Mesothelial cell of epicardium (in vitro differentiated cells): ENCODE measurements at regions not wholly inside any gene's neighbourhood (a gene's known extent, or its start where the extent isn't known, plus 50 kb on each side); places are given as distances from the start of the nearest gene placed in this dataset.

ENCODE experiments used
- DNase-seq, 2 experiments: peaks; one replicate each; pipeline ENCODE4 v3.0.0; 2021; ENCODE audit warnings: low spot score in 2 of 2; ENCODE audit not compliant: unreplicated experiment in 2 of 2
- H3K27ac Mint-ChIP-seq: 2 replicates; pipeline ENCODE4 v1.8.0; 2021; ENCODE audit warnings: mixed read lengths
- H3K27me3 Mint-ChIP-seq: 2 replicates; pipeline ENCODE4 v1.8.0; 2021; ENCODE audit warnings: low read depth, mixed read lengths
- H3K36me3 Mint-ChIP-seq: 2 replicates; pipeline ENCODE4 v1.8.0; 2021; ENCODE audit warnings: mixed read lengths
- H3K4me1 Mint-ChIP-seq: 2 replicates; pipeline ENCODE4 v1.8.0; 2021; ENCODE audit warnings: mixed read lengths
- H3K4me3 Mint-ChIP-seq: 2 replicates; pipeline ENCODE4 v1.8.0; 2021; ENCODE audit warnings: mild to moderate bottlenecking, moderate library complexity, mixed read lengths
- H3K9me3 Mint-ChIP-seq: 2 replicates; pipeline ENCODE4 v1.8.0; 2021; ENCODE audit warnings: mixed read lengths
- TF ChIP-seq, protein P1 (sequence below): fragments of 200-600 bp; sonication (generic); IDR thresholded peaks from one replicate; pipeline ENCODE4 v1.5.0; 2021; ENCODE audit warnings: antibody characterized with exemption; ENCODE audit not compliant: unreplicated experiment

DNA sequence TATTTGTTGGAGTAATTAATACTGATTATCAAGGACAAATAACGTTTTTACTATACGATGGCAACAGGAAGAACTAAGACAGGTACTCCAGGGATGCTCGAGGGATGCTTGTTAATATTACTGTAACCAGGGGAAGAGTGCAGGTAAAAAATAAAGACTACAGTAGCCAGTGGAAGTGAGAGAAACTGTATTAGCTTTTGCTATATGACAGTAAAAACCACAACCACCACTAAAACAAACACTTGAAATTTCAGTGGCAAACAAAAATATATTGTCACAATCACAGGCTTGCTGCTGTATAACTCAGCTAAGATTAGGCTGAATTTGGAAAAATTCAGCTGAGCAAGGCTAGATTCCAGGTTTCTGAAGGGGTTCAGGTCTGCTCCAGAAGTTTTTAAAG lies 812.6 kb upstream of the ADGRL4 start:
- no peaks in the 10 kb centered on the region for H3K27me3 Mint-ChIP-seq
- DNase-seq, result no peak
- H3K4me3 Mint-ChIP-seq, result no peak overlapping the region
- peaks cover 5% of the 10 kb centered on the region for H3K9me3 Mint-ChIP-seq
- TF ChIP-seq, protein P1, sequence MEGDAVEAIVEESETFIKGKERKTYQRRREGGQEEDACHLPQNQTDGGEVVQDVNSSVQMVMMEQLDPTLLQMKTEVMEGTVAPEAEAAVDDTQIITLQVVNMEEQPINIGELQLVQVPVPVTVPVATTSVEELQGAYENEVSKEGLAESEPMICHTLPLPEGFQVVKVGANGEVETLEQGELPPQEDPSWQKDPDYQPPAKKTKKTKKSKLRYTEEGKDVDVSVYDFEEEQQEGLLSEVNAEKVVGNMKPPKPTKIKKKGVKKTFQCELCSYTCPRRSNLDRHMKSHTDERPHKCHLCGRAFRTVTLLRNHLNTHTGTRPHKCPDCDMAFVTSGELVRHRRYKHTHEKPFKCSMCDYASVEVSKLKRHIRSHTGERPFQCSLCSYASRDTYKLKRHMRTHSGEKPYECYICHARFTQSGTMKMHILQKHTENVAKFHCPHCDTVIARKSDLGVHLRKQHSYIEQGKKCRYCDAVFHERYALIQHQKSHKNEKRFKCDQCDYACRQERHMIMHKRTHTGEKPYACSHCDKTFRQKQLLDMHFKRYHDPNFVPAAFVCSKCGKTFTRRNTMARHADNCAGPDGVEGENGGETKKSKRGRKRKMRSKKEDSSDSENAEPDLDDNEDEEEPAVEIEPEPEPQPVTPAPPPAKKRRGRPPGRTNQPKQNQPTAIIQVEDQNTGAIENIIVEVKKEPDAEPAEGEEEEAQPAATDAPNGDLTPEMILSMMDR, result no peak
- H3K27ac Mint-ChIP-seq, result no peak overlapping the region
- no peaks in the 10 kb centered on the region for H3K36me3 Mint-ChIP-seq
- H3K4me1 Mint-ChIP-seq, result no peaks in the 10 kb centered on the region

DNA sequence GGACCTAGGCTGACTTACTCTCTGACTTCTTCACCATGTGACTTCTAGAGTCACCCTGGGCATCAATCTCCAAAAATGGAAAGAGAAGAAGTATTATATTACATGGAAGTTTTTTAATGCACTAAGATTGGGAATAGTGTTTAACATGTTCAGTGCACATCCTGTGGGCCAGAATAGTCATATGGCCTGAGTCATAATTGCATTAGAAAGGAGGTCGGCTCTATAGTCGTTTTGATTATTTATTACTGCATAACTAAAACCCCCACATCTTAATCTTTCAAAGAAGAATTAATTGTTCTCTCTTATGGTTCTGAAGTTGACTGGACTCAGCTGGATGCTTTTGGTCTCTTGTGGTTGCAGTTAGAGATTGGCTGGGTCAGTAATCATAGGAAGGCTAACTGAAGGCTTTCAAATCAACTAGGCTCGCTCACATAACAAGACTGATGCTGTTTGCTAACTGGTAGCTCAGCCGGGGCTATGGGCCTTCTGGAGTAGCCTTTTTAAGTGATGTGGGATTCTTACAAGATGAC lies 810.6 kb upstream of the ADGRL4 start:
- H3K36me3 Mint-ChIP-seq, result no peaks in the 10 kb centered on the region
- TF ChIP-seq, protein P1, result no peak
- H3K9me3 Mint-ChIP-seq, result peaks cover 5% of the 10 kb centered on the region
- no peak for DNase-seq
- no peak overlapping the region for H3K4me3 Mint-ChIP-seq
- H3K4me1 Mint-ChIP-seq, result no peaks in the 10 kb centered on the region
- H3K27me3 Mint-ChIP-seq, result no peaks in the 10 kb centered on the region
- H3K27ac Mint-ChIP-seq, result no peak overlapping the region

DNA sequence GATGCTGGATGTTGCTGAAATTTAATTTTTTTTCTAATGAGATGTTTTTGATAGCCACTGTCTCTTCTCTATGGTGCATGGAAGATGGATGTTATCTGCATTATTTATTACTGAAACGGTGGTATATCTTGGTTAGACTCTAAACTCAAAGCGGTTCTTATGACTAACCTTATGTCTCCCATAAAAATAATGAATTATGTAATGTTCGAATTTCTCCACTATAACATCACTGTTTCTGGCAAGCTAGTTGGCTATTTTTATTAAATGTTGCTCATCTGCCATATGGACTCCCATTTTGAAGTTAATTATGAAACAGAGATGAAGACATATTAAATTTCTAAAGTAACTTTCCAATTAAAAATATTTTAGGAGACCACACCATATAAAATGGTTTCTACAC lies 808.6 kb upstream of the ADGRL4 start:
- Mint-ChIP-seq H3K9me3 (no peaks in the 10 kb centered on the region), H3K4me3 (no peak overlapping the region), H3K27ac (no peak overlapping the region), H3K4me1 (peaks cover 6% of the 10 kb centered on the region), H3K36me3 (no peaks in the 10 kb centered on the region), H3K27me3 (no peaks in the 10 kb centered on the region)
- DNase-seq, result no peak
- TF ChIP-seq, protein P1, result no peak

DNA sequence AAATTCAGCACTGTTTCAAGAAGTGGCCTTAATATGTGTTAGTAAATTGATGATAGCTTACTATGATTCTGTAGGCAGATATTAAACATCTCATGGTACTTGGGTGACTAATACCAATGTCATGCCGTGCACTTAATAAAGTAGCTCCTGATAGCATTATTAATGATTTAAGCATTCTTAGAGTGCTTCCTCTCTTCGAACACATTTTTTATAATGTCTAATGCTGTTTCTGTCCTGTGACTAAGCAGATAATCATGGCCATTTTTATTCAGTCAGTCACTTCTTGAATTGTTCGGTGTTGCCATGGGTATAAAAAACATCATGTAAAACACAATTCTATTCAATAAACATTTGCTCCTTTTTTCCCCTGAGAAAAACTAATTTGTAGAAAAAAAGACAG lies 804.6 kb upstream of the ADGRL4 start:
- Mint-ChIP-seq H3K27ac (peak overlapping the region; percentile 3), H3K9me3 (peaks cover 9% of the 10 kb centered on the region), H3K4me1 (peaks cover 11% of the 10 kb centered on the region), H3K27me3 (no peaks in the 10 kb centered on the region), H3K36me3 (no peaks in the 10 kb centered on the region), H3K4me3 (no peak overlapping the region)
- DNase-seq, result no peak
- TF ChIP-seq, protein P1, result no peak

DNA sequence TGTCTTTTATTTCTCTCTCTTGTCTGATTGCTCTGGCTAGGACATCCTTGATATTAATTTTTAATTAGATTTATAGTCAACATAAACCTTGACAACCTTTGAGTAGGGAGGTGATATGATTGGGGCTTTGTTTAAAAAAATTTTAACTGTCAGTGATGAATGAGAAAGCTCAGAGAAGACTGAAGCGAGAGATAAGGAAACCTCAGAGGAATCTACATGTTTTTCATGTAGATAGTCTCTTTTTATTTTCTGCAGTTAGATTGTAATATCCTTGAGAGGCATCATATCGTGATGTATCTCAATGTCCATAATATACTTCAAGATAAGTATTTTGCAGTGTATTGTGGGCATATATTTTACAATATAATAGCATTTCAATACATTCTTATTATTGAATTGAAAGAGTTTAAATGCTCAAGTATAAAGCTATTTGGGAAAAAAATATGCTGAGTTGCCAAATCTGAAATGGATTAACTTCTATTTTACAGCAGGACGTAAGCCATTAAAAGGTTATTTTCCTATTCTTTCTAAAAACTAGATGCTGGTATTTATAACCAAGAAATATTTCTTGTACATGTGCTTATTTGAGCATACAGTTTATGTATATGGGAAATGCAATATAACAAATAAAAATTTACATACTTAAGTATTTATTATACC lies 802.4 kb upstream of the ADGRL4 start:
- H3K27me3 Mint-ChIP-seq, result no peaks in the 10 kb centered on the region
- no peak overlapping the region for H3K4me3 Mint-ChIP-seq
- peaks cover 11% of the 10 kb centered on the region for H3K4me1 Mint-ChIP-seq

More for the DNA sequence above, 802.4 kb upstream of the ADGRL4 start:
- TF ChIP-seq, protein P1, result no peak
- H3K36me3 Mint-ChIP-seq, result no peaks in the 10 kb centered on the region
- H3K9me3 Mint-ChIP-seq, result peaks cover 9% of the 10 kb centered on the region
- H3K27ac Mint-ChIP-seq, result no peak overlapping the region
- no peak for DNase-seq
